ENCODE measurements at regions not wholly inside any gene's neighbourhood (a gene's known extent, or its start where the extent isn't known, plus 50 kb on each side); places are given as distances from the start of the nearest gene placed in this dataset.

- TF ChIP-seq CTCF (IDR thresholded peaks at IDR 0.05; ENCODE audit: insufficient read depth, low read depth, low read length) (no peak), EZH2 (IDR thresholded peaks at IDR 0.05; ENCODE audit: insufficient read depth, low read length) (no peak)
Observed at GRCh38 chr1:96157101-96157500, 564.5 kb upstream of the PTBP2 start.

Data from astrocyte (in vitro differentiated cells and primary cell).